ENCODE measurements at regions not wholly inside any gene's neighbourhood (a gene's known extent, or its start where the extent isn't known, plus 50 kb on each side); places are given as distances from the start of the nearest gene placed in this dataset.

- Mint-ChIP-seq H3K27ac (ENCODE audit: unreplicated experiment) (no peak overlapping the region), H3K4me3 (ENCODE audit: low read depth, unreplicated experiment) (no peak overlapping the region), H3K9me3 (ENCODE audit: low read depth, unreplicated experiment) (no peaks in the 10 kb centered on the region), H3K36me3 (ENCODE audit: insufficient read depth, unreplicated experiment) (no peaks in the 10 kb centered on the region), H3K27me3 (ENCODE audit: unreplicated experiment) (no peaks in the 10 kb centered on the region), H3K4me1 (ENCODE audit: low read depth, unreplicated experiment) (no peaks in the 10 kb centered on the region)
- CTCF ChIA-PET: no interaction called here
- intact Hi-C loops (cut with micrococcal nuclease; ENCODE audit: unreplicated experiment): no loop called here
- no peak for TF ChIP-seq CTCF (IDR thresholded peaks at IDR 0.05; ENCODE audit: unreplicated experiment)
- BruUV-seq (replicated peaks): no TSS peak
- DNase-seq: no peak
Measured at GRCh38 chr18:34550902-34551301, 159.2 kb upstream of the DTNA start.

- CTCF ChIA-PET: no interaction called here
- no peak for TF ChIP-seq CTCF (IDR thresholded peaks at IDR 0.05; ENCODE audit: unreplicated experiment)
- Mint-ChIP-seq H3K4me3 (ENCODE audit: low read depth, unreplicated experiment) (no peak overlapping the region), H3K27me3 (ENCODE audit: unreplicated experiment) (no peaks in the 10 kb centered on the region), H3K36me3 (ENCODE audit: insufficient read depth, unreplicated experiment) (no peaks in the 10 kb centered on the region), H3K9me3 (ENCODE audit: low read depth, unreplicated experiment) (no peaks in the 10 kb centered on the region), H3K27ac (ENCODE audit: unreplicated experiment) (no peak overlapping the region), H3K4me1 (ENCODE audit: low read depth, unreplicated experiment) (no peaks in the 10 kb centered on the region)
- BruUV-seq (replicated peaks): no TSS peak
- no peak for DNase-seq
- intact Hi-C loops (cut with micrococcal nuclease; ENCODE audit: unreplicated experiment): no loop called here
Measured at GRCh38 chr18:34551824-34552223, 158.3 kb upstream of the DTNA start.

DNA sequence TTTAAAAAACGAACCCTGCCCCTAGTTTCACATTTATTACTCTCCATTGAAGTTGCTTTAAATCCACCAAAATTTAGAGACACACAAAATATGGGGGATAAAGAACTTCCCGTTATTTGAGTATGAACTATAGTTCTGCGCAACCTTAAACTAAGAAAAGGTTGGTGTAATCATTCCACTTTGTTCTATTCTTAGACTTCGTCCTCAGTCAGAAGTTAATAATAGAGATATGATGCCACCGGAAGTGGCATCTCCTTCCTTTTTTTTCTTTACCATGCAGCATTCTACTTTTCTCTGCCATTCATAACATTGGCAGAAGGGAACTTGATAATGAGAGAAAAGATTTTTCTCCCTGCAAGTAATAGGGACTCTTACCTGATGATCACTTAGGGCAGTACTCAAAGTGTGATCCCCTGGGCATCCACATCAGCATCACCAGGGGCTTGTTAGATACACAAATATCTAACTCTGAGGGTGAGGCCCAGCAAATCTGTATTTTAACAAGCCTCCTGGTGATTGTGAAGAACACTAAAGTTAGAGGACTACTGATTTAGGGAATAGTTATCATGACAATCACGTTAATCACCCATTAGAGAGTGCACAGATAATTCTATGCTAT is 147.7 kb upstream of the DTNA start:
- CTCF ChIA-PET: no interaction called here
- BruUV-seq (replicated peaks): no TSS peak
- Mint-ChIP-seq H3K4me1 (ENCODE audit: low read depth, unreplicated experiment) (no peaks in the 10 kb centered on the region), H3K27me3 (ENCODE audit: unreplicated experiment) (no peaks in the 10 kb centered on the region), H3K27ac (ENCODE audit: unreplicated experiment) (no peak overlapping the region), H3K36me3 (ENCODE audit: insufficient read depth, unreplicated experiment) (no peaks in the 10 kb centered on the region), H3K9me3 (ENCODE audit: low read depth, unreplicated experiment) (no peaks in the 10 kb centered on the region), H3K4me3 (ENCODE audit: low read depth, unreplicated experiment) (no peak overlapping the region)
- no peak for DNase-seq
- intact Hi-C loops (cut with micrococcal nuclease; ENCODE audit: unreplicated experiment): no loop called here
- no peak for TF ChIP-seq CTCF (IDR thresholded peaks at IDR 0.05; ENCODE audit: unreplicated experiment)

DNA sequence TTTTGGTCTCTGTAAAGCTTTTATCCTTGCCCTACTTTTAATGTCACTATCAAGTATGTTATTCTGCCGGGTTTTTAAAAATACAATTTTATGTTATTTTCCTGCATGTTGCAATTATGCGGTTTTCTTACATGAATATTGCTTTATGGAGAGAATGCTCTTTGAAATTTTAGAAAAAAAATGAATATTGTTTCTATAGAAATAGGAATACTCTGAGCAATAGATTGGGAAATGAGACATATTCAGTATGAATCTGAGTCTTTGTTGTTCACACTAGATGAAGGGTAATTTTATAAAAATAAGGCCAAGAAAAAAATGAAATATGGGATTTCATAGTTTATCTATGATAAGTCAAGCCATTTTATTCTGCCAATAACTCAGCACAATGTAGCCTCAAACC is 142.2 kb upstream of the DTNA start:
- Mint-ChIP-seq H3K36me3 (ENCODE audit: insufficient read depth, unreplicated experiment) (no peaks in the 10 kb centered on the region), H3K27ac (ENCODE audit: unreplicated experiment) (no peak overlapping the region), H3K4me1 (ENCODE audit: low read depth, unreplicated experiment) (no peaks in the 10 kb centered on the region), H3K4me3 (ENCODE audit: low read depth, unreplicated experiment) (no peak overlapping the region), H3K9me3 (ENCODE audit: low read depth, unreplicated experiment) (no peaks in the 10 kb centered on the region), H3K27me3 (ENCODE audit: unreplicated experiment) (no peaks in the 10 kb centered on the region)
- no peak for TF ChIP-seq CTCF (IDR thresholded peaks at IDR 0.05; ENCODE audit: unreplicated experiment)
- CTCF ChIA-PET: no interaction called here
- no TSS peak for BruUV-seq (replicated peaks)
- intact Hi-C loops (cut with micrococcal nuclease; ENCODE audit: unreplicated experiment): no loop called here
- no peak for DNase-seq
